Skeletal muscle cell (primary cell): ENCODE measurements at regions not wholly inside any gene's neighbourhood (a gene's known extent, or its start where the extent isn't known, plus 50 kb on each side); places are given as distances from the start of the nearest gene placed in this dataset.

Source experiments
- DNase-seq: peaks from one replicate; pipeline ENCODE4 v3.0.0-alpha.2; 2010; ENCODE audit warnings: low read depth
- H3K4me3 ChIP-seq: 2 replicates; pipeline ENCODE4 v1.5.1; 2011; ENCODE audit warnings: low read depth, mild to moderate bottlenecking, control low read depth, low read length, moderate library complexity

GRCh38 chr6:124877468-124877867 is 84.8 kb upstream of the RNF217 start:
- DNase-seq, result no peak

GRCh38 chr6:124879110-124879991 is 82.9 kb upstream of the RNF217 start:
- H3K4me3 ChIP-seq, result no peak overlapping the region
- DNase-seq, result no peak

More at GRCh38 chr6:124877468-124877867, 84.8 kb upstream of the RNF217 start:
- no peak overlapping the region for H3K4me3 ChIP-seq

- H3K4me3 ChIP-seq, result no peak overlapping the region
- no peak for DNase-seq
These were observed 82.3 kb upstream of the RNF217 start for GRCh38 chr6:124879992-124880355.

- DNase-seq, result peak; percentile 25
- no peak overlapping the region for H3K4me3 ChIP-seq
These were observed 80.2 kb upstream of the RNF217 start for GRCh38 chr6:124881898-124882578.

- no peak overlapping the region for H3K4me3 ChIP-seq
- DNase-seq, result peak; percentile 39
These were observed 79.5 kb upstream of the RNF217 start for GRCh38 chr6:124882579-124883393.

GRCh38 chr6:124885171-124885570 is 77.1 kb upstream of the RNF217 start:
- no peak overlapping the region for H3K4me3 ChIP-seq
- DNase-seq, result no peak

GRCh38 chr6:124887872-124888580 is 74.2 kb upstream of the RNF217 start:
- DNase-seq, result no peak
- no peak overlapping the region for H3K4me3 ChIP-seq

GRCh38 chr6:124888581-124889371 is 73.5 kb upstream of the RNF217 start:
- DNase-seq, result no peak
- H3K4me3 ChIP-seq, result peak overlapping the region; percentile 12

- DNase-seq, result no peak
- no peak overlapping the region for H3K4me3 ChIP-seq
These were observed 61.2 kb upstream of the RNF217 start for GRCh38 chr6:124901084-124901483.

GRCh38 chr6:124903797-124904196 is 58.4 kb upstream of the RNF217 start:
- DNase-seq, result no peak
- no peak overlapping the region for H3K4me3 ChIP-seq

GRCh38 chr6:124907596-124907995 is 54.6 kb upstream of the RNF217 start:
- no peak for DNase-seq
- no peak overlapping the region for H3K4me3 ChIP-seq
